NCI-H748 (cell line): ENCODE measurements at regions not wholly inside any gene's neighbourhood (a gene's known extent, or its start where the extent isn't known, plus 50 kb on each side); places are given as distances from the start of the nearest gene placed in this dataset.

Experiments
- DNase-seq: peaks from one replicate; lab custom pipeline; 2025; ENCODE audit not compliant: unreplicated experiment; lab: John Stamatoyannopoulos, UW

DNA sequence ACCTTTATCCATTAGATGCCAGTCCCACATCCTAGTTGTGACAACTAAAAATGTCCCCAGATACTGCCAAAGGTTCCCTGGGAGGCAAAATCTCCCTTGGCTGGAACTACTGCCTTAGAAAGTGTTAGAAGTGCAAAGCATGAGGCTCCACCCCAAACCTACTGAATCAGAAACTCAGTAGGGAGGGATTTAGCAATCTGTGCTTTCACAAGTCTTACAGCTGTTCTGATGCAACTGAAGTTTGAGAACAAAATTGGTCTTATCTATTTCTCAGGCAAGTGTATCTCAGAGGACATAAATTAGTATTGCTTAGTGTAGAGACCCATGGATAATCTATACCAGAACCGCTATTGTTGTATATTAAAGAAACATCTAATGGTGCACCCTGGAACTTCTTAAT lies 70.2 kb downstream of the CLDN1 start:
- DNase-seq = no peak

- DNase-seq = no peak
These were observed 72.8 kb downstream of the CLDN1 start for GRCh38 chr3:190249414-190249813.

GRCh38 chr3:190242147-190242546 lies 80.1 kb downstream of the CLDN1 start:
- no peak for DNase-seq

DNA sequence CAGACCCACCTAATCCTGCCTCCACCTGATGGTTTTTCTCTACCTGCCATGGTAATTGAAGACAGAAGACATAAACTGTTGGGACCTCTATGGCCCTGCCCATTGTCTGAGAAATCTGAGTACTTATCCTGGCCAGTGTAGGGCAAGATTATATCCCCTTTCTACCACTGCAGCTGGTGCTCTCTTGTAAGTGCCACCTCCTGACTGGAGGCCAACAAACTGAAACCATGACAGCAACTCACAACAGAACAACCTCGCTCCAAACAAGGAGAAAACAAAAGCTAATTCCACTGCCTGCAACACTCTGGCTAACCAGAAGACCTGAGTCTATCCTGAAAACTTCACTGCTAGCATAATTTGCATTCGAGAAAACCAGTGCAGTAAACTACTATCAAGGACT lies 82.9 kb downstream of the CLDN1 start:
- no peak for DNase-seq

GRCh38 chr3:190238871-190239270 lies 83.4 kb downstream of the CLDN1 start:
- no peak for DNase-seq

GRCh38 chr3:190234621-190235020 lies 87.6 kb downstream of the CLDN1 start:
- no peak for DNase-seq

GRCh38 chr3:190229632-190230424 lies 92.4 kb downstream of the CLDN1 start:
- no peak for DNase-seq

DNA sequence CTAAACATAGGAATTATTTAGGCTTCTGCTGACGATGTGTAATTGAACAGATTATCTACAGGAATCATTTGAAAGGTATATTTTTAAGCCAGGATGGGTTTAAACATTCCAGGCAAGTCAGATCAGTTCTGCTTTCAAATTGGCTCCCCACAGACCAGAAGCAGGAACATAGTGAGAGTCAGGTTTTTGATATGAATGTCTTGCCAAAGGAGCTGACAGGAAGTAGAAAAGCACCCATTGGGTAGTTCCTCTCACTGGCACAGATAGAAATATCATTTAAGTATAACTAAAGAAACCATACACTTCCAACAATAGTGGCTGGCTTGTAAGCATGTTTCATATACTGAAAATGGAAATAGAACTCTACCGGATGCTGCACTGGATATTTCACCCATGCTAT lies 95.2 kb downstream of the CLDN1 start:
- no peak for DNase-seq

DNA sequence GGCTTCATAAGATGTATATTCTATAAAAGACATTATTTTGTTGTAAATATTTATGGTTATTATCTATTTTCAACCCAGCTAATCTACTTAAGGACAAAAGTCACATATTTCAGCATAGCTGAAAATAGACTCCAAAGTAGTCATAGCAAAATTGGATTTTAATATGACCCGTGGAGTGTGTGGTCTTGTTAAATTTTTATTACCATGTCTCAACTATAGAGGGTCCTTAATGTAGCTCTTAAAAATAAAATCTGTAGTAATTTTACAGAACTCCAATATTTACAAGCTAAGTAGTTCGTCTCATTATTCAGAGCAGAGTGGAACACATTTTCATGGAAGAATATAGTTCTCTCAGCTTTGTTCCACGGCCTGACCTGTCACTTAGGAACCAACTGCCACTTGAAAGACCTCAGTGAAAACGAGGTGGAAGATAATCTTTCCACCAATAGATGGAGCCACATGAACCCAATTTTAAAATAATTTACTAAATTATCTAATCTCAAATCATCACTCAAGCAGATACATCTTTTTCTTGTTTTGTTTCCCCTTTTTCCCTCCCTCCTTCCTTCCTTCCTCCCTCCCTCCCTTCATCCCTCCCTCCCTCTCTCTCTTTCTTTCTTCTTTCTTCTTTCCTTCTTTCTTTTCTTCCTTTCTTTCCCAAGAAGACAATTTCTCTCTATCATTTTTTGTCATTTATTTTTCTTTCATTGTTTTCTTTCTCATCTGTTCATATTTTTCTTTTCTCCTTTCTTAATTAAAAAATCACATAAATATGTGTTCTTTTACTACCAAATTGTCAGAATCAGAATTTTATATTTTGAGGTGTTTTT lies 97.2 kb downstream of the CLDN1 start:
- peak; percentile 50 for DNase-seq

DNA sequence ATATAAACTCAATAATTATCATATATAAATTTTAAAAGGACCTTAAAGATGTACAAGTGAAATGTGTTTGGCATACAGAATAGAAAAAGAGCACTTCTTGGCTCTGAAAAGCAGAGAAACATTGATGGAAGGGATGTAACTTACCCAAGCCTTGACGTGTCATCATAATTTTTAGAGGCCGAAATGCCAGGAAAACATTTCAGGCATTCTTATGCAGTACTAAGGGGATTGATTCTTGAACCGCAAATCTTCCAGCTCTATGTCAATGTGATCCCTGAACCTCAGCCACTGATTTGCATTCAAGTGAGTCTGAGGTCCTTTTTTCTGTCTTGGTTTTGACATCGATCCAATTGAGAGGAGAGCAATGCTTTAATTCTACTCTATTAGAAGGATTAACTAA lies 97.8 kb downstream of the CLDN1 start:
- no peak for DNase-seq

DNA sequence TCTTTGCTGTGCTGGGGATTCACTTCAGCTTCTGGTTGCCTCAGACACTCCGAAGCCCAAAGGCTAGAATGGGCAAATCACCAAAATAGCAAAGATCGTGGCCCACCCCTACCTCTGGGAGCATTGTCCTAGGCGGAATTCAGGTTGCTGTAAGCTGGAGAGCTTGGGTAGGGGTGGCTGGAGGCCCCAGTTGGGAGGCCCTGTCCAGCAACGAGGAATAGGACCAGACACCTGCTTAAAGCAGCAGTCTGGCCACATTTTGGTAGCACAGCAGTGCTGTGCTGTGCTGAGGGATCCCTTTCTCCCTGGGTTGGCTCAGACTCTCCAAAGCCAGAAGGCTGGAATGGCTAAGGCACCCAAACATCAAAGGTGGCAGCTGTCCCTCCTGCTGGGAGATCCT lies 99.3 kb downstream of the CLDN1 start:
- DNase-seq = no peak

GRCh38 chr3:190222360-190222759 lies 99.9 kb downstream of the CLDN1 start:
- no peak for DNase-seq

DNA sequence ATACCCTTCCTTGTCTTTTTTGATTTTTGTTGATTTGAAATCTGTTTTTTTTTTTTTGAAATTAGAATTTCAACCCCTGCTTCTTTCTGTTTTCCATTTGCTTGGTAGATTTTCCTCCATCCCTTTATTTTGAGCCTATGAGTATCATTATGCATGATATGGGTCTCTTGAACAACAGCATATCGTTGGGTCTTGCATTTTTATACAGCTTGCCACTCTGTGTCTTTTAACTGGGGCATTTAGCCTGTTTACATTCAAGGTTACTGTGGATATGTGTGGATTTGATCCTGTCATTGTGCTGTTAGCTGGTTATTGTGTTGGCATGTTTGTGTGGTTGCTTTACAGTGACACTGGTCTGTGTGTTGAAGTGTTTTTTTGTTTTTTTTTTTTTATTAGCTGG lies 99.7 kb upstream of the P3H2 start:
- no peak for DNase-seq

GRCh38 chr3:190217081-190217480 lies 96.4 kb upstream of the P3H2 start:
- no peak for DNase-seq

- no peak for DNase-seq
These were observed 93.0 kb upstream of the P3H2 start for GRCh38 chr3:190213727-190214126.

GRCh38 chr3:190210608-190211007 lies 89.9 kb upstream of the P3H2 start:
- DNase-seq = no peak

DNA sequence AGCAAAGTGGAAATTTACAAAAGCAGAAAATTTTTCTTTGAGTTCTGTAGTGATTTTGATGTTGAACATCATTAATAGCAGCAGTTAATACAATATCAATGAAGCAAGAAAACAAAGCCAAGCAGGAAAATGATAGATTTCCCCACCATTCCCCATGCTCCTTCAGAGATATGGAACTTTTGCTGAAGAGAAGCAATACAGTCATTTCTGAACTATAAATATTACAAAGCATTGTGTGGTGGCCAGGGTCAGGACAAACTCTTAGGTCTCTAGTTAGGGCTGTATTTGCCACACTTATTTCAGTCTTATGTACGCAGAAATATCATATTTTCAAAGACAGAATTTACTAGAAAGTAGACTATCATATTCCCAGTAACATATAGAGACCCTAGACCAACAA lies 88.8 kb upstream of the P3H2 start:
- DNase-seq = no peak

GRCh38 chr3:190208196-190208595 lies 87.5 kb upstream of the P3H2 start:
- no peak for DNase-seq

DNA sequence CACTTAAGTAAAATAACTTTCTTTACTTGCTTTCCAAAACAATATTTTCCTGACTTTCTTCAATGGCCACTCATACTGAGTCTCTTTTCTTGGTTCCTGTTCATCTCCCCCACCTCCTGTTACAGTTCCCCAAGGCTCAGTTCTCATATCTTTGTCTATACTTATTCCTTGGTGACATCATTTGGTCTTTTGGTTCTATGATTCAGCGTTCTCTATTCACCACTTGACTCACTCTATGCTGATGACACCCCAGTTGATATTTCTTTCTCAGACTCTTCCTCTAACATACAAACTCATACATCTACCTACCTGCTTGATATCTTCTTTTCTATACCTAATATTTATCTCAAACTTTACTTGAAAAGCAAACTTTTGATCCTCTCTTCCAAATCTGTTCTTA lies 85.0 kb upstream of the P3H2 start:
- no peak for DNase-seq

DNA sequence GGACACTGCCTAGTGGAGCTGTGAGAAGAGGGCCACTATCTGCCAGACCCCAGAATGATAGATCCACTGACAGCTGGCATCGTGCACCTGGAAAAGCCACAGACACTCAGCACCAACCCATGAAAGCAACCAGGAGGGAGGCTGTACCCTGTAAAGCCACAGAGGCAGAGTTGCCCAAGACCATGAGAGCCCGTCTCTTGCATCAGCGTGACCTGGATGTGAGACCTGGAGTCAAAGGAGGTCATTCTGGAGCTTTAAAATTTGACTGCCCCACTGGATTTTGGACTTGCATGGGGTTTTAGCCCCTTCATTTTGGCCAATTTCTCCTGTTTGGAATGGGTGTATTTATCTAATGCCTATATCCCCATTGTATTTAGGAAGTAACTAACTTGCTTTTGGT lies 83.5 kb upstream of the P3H2 start:
- DNase-seq = no peak

GRCh38 chr3:190197346-190197763 lies 76.7 kb upstream of the P3H2 start:
- no peak for DNase-seq

DNA sequence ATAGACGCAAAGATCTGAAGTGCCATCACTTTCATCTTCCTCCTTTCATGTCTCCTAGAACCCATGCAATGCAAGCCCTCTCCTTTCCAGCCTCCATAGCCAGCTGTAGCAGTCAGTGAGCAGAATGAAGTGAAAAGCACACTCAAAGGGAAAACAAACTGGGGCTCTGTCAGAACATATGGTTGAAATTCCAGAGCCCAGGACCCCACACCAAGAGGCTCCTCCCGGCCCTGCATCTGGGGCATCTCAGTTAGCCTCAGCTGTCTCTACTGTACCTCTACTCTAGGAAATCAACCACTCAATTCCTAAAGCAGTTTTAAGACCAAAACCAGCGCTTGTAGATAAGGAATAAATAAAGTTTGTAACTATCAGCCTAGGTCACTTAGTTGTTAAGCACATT lies 73.8 kb upstream of the P3H2 start:
- no peak for DNase-seq
